ENCODE measurements at regions not wholly inside any gene's neighbourhood (a gene's known extent, or its start where the extent isn't known, plus 50 kb on each side); places are given as distances from the start of the nearest gene placed in this dataset.
"Not testable (repeated sequence)": the region's sequence is repeated elsewhere in the genome, so short reads cannot be mapped to it uniquely, and the experiment has no call there.

- peaks cover 12% of the 10 kb centered on the region for H3K9me3 Mint-ChIP-seq (ENCODE audit: low read depth)
- DNase-seq (ENCODE audit: low spot score) = no peak
- H3K27me3 Mint-ChIP-seq (ENCODE audit: low read depth) = peaks cover 2% of the 10 kb centered on the region
- H3K27ac Mint-ChIP-seq (ENCODE audit: unreplicated experiment) = no peak overlapping the region
- no peaks in the 10 kb centered on the region for H3K36me3 Mint-ChIP-seq (ENCODE audit: low read depth)
- no peak for TF ChIP-seq CTCF (IDR thresholded peaks at IDR 0.05)
- no peak overlapping the region for H3K4me3 Mint-ChIP-seq (ENCODE audit: unreplicated experiment)
- H3K4me1 Mint-ChIP-seq (ENCODE audit: low read depth) = peaks cover 18% of the 10 kb centered on the region
Measured at GRCh38 chr2:18267501-18267900, 293.0 kb downstream of the RDH14 start.

GRCh38 chr2:18266699-18267098 lies 293.8 kb downstream of the RDH14 start:
- Mint-ChIP-seq H3K9me3 (ENCODE audit: low read depth) (peaks cover 12% of the 10 kb centered on the region), H3K4me1 (ENCODE audit: low read depth) (peaks cover 18% of the 10 kb centered on the region)
- not testable (repeated sequence) for DNase-seq (ENCODE audit: low spot score); H3K4me3 Mint-ChIP-seq (ENCODE audit: unreplicated experiment); H3K27ac Mint-ChIP-seq (ENCODE audit: unreplicated experiment); H3K27me3 Mint-ChIP-seq (ENCODE audit: low read depth); H3K36me3 Mint-ChIP-seq (ENCODE audit: low read depth)

- Mint-ChIP-seq H3K27ac (ENCODE audit: unreplicated experiment) (no peak overlapping the region), H3K36me3 (ENCODE audit: low read depth) (no peaks in the 10 kb centered on the region), H3K9me3 (ENCODE audit: low read depth) (peaks cover 12% of the 10 kb centered on the region), H3K27me3 (ENCODE audit: low read depth) (peaks cover 2% of the 10 kb centered on the region), H3K4me1 (ENCODE audit: low read depth) (peaks cover 18% of the 10 kb centered on the region), H3K4me3 (ENCODE audit: unreplicated experiment) (no peak overlapping the region)
- no peak for TF ChIP-seq CTCF (IDR thresholded peaks at IDR 0.05)
- DNase-seq (ENCODE audit: low spot score) = no peak
Measured at GRCh38 chr2:18265614-18266586, 294.6 kb downstream of the RDH14 start.

- Mint-ChIP-seq H3K4me1 (ENCODE audit: low read depth) (peaks cover 18% of the 10 kb centered on the region), H3K27ac (ENCODE audit: unreplicated experiment) (no peak overlapping the region), H3K36me3 (ENCODE audit: low read depth) (no peaks in the 10 kb centered on the region), H3K27me3 (ENCODE audit: low read depth) (no peaks in the 10 kb centered on the region), H3K9me3 (ENCODE audit: low read depth) (peaks cover 9% of the 10 kb centered on the region), H3K4me3 (ENCODE audit: unreplicated experiment) (no peak overlapping the region)
- no peak for DNase-seq (ENCODE audit: low spot score)
- TF ChIP-seq CTCF (IDR thresholded peaks at IDR 0.05) = no peak
Measured at GRCh38 chr2:18262601-18263000, 297.9 kb downstream of the RDH14 start.

GRCh38 chr2:18253686-18254197 lies 306.7 kb downstream of the RDH14 start:
- H3K4me1 Mint-ChIP-seq (ENCODE audit: low read depth) = no peaks in the 10 kb centered on the region
- TF ChIP-seq CTCF (IDR thresholded peaks at IDR 0.05) = no peak
- no peak overlapping the region for H3K27ac Mint-ChIP-seq (ENCODE audit: unreplicated experiment)
- no peaks in the 10 kb centered on the region for H3K36me3 Mint-ChIP-seq (ENCODE audit: low read depth)
- H3K27me3 Mint-ChIP-seq (ENCODE audit: low read depth) = peaks cover 5% of the 10 kb centered on the region
- no peak overlapping the region for H3K4me3 Mint-ChIP-seq (ENCODE audit: unreplicated experiment)
- DNase-seq (ENCODE audit: low spot score) = no peak
- H3K9me3 Mint-ChIP-seq (ENCODE audit: low read depth) = peaks cover 7% of the 10 kb centered on the region

All from chondrocyte (in vitro differentiated cells).